ENCODE measurements at regions not wholly inside any gene's neighbourhood (a gene's known extent, or its start where the extent isn't known, plus 50 kb on each side); places are given as distances from the start of the nearest gene placed in this dataset.

DNA sequence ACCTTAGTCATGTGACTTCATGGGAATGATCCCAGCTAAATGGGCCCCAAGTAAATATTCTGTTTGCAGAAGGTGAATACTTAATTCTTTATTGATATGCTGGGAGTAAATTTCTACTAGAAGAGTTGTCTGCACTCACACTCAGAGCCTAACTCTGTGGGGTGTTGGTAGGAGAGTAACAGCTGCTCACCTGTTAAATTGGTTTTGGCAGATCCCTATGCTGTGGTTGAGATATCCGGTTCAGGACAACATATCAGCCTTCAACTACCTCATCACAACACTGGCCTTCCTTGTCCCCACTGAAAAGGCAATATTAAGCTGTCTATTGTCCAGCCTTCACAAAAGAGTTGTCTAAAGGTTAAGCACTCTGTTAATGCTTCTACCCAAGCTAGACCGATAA is 738.3 kb downstream of the INHBA start:
- TF ChIP-seq, protein P1, sequence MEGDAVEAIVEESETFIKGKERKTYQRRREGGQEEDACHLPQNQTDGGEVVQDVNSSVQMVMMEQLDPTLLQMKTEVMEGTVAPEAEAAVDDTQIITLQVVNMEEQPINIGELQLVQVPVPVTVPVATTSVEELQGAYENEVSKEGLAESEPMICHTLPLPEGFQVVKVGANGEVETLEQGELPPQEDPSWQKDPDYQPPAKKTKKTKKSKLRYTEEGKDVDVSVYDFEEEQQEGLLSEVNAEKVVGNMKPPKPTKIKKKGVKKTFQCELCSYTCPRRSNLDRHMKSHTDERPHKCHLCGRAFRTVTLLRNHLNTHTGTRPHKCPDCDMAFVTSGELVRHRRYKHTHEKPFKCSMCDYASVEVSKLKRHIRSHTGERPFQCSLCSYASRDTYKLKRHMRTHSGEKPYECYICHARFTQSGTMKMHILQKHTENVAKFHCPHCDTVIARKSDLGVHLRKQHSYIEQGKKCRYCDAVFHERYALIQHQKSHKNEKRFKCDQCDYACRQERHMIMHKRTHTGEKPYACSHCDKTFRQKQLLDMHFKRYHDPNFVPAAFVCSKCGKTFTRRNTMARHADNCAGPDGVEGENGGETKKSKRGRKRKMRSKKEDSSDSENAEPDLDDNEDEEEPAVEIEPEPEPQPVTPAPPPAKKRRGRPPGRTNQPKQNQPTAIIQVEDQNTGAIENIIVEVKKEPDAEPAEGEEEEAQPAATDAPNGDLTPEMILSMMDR (IDR thresholded peaks at IDR 0.05; ENCODE audit: insufficient read depth, missing control alignments), result no peak
- FAIRE-seq, result no peak
- DNase-seq (ENCODE audit: insufficient read length, low spot score), result no peak

DNA sequence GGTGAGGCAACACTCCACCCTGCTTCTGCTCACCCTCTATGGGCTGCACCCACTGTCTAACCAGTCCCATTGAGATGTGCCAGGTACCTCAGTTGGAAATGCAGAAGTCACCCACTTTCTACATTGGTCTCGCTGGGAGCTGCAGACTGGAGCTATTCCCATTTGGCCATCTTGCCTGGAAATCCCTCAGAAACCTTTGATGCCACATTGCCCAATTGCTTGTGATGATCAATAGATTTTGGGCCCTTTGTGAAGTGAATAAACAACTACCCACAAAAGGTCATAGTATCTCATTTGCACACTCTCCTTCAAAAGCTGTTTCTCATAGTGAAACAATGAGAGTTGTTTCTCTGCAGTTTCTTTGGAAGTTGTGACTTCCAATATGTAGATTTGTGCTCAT is 742.9 kb downstream of the INHBA start:
- DNase-seq (ENCODE audit: insufficient read length, low spot score) (no peak), FAIRE-seq (no peak)
- TF ChIP-seq, protein P1 (IDR thresholded peaks at IDR 0.05; ENCODE audit: insufficient read depth, missing control alignments), result no peak

DNA sequence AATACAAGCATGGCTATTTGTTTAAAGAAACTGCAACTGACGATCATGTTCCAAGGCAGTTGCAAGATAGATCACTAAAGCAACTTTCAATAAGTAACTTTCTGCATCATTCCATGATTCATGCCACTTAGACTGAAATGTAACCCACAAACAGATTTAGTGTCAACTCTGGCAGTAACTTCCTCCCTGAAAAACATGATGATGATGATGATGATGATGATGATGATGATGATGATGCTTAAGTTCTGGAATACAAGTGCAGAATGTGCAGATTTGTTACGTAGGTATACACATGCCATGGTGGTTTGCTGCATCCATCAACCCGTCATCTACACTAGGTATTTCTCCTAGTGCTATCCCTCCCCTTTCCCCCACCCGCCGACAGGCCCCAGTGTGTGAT is 754.7 kb downstream of the INHBA start:
- DNase-seq (ENCODE audit: insufficient read length, low spot score) (no peak), FAIRE-seq (no peak)
- TF ChIP-seq, protein P1 (IDR thresholded peaks at IDR 0.05; ENCODE audit: insufficient read depth, missing control alignments), result no peak

DNA sequence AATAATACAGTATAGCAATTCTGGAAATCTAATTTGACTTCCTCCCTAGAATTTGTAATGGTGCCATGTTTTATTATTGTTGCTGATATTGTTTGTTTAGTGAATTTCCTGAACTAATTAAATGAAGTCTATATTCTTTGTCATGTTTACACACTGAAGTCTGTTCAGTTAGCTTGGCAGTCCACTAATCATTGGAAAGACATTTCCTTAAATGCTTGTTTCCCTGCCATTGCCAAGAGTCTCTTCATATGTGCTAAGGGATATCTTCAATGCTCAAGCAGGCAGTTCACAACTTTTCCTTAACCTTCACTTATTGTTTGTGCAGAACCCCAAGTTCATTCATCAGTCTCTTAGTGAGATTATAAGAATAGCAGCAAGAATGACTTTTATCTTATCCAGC is 755.3 kb downstream of the INHBA start:
- TF ChIP-seq, protein P1 (IDR thresholded peaks at IDR 0.05; ENCODE audit: insufficient read depth, missing control alignments), result no peak
- DNase-seq (ENCODE audit: insufficient read length, low spot score) (no peak), FAIRE-seq (no peak)

DNA sequence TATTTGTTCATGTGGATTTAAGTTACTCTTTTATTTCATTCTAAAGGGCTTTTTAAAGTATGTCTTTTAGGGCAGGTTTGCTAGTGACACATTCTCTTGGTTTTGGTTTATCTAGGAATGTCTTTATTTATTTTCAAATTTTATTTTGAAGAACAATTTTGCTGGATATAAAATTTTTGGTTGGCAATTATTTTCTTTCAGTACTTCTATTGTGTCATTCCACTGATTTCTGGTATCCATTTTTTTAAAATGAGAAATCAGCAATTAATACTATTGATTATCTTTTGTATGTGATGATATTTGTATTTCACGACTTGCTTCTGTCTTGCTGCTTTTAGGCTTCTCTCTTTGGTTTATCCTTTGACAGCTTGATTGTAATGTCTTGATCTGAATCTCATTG is 756.3 kb downstream of the INHBA start:
- no peak for FAIRE-seq
- TF ChIP-seq, protein P1 (IDR thresholded peaks at IDR 0.05; ENCODE audit: insufficient read depth, missing control alignments), result no peak
- no peak for DNase-seq (ENCODE audit: insufficient read length, low spot score)

DNA sequence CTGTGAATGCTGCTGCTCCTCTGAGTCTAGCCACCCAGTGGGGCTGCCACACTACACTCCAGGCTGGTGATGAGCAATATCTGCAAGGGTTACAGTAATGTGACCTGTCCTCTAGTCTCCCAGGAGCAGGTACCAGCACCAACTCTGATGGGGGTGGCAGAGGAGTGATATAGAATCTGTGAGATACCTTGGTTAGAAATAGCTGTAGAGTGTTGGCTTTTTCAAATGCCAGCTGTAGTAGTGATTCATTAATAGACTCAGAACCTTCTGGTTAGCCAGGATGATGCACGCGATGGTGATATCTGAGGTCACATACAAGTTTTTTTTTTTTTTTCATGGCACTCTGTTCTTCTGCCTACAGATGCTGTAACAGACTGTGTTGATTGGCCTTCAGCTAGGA is 757.1 kb downstream of the INHBA start:
- no peak for FAIRE-seq
- TF ChIP-seq, protein P1 (IDR thresholded peaks at IDR 0.05; ENCODE audit: insufficient read depth, missing control alignments), result no peak
- DNase-seq (ENCODE audit: insufficient read length, low spot score), result no peak

DNA sequence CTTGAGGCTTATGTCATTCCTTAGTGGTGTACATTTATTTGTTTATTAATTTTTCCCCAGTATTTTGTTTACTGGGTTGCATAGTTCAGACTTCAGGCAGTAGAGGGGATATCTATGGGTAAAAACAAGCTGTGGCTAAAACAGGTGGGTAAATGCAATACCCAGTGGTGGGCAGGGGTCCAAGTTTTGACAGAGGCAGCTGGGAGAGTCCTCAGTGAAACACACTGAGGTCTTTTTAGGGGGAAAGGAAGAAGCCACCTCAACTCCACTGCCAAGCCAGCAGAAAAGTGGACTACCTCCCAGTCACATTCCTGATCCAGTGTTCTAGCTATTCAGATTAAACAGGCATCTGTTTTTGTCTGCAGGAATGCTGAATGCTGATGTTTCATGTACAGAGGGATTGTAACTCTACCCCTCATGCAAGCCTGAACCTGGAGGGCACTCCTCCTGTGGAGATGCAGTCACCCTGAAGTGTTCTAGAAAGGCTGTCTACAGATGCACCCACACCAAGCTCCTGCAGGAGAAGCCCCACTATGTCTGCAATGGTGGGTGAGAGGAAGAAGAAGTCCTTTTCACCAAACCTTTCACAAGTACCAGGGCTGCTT is 757.8 kb downstream of the INHBA start:
- FAIRE-seq, result no peak
- TF ChIP-seq, protein P1 (IDR thresholded peaks at IDR 0.05; ENCODE audit: insufficient read depth, missing control alignments), result no peak
- DNase-seq (ENCODE audit: insufficient read length, low spot score), result no peak

All from D721Med (cell line).